NCI-H187 (cell line): ENCODE measurements at regions not wholly inside any gene's neighbourhood (a gene's known extent, or its start where the extent isn't known, plus 50 kb on each side); places are given as distances from the start of the nearest gene placed in this dataset.

Source experiments
- DNase-seq, 2 experiments: peaks; one replicate each; lab custom pipeline; 2025; lab: John Stamatoyannopoulos, UW

- no peak for DNase-seq
Observed at GRCh38 chr6:54059683-54060082, 51.6 kb upstream of the MLIP start.

GRCh38 chr6:54060286-54060685, 51.0 kb upstream of the MLIP start:
- DNase-seq = no peak
